ENCODE measurements at regions not wholly inside any gene's neighbourhood (a gene's known extent, or its start where the extent isn't known, plus 50 kb on each side); places are given as distances from the start of the nearest gene placed in this dataset.

- Histone ChIP-seq H3K4me3 (ENCODE audit: low read depth, low read length, poor library complexity, severe bottlenecking) (no peak overlapping the region), H4K20me1 (ENCODE audit: insufficient read depth, low read length) (no peaks in the 10 kb centered on the region), H3K27me3 (ENCODE audit: insufficient read depth, low read length) (no peaks in the 10 kb centered on the region), H2AFZ (ENCODE audit: low read length) (no peak overlapping the region), H3K27ac (ENCODE audit: low read depth, low read length, poor library complexity, severe bottlenecking) (no peak overlapping the region), H3K4me1 (ENCODE audit: insufficient read depth, low read length, severe bottlenecking) (peaks cover 49% of the 10 kb centered on the region), H3K36me3 (ENCODE audit: insufficient read depth, low read length) (no peaks in the 10 kb centered on the region), H3K9ac (ENCODE audit: low read length) (no peak overlapping the region), H3K9me2 (ENCODE audit: low read depth, low read length) (no peaks in the 10 kb centered on the region), H3F3A (ENCODE audit: insufficient read depth, low read length) (no peaks in the 10 kb centered on the region), H3K9me3 (ENCODE audit: low read length) (no peaks in the 10 kb centered on the region), H3K4me2 (ENCODE audit: low read length) (no peak overlapping the region), H3K79me2 (ENCODE audit: insufficient read depth, low read length) (no peaks in the 10 kb centered on the region)
- TF ChIP-seq EZH2 (IDR thresholded peaks at IDR 0.05; ENCODE audit: borderline replicate concordance, low read length) (no peak), CTCF (IDR thresholded peaks at IDR 0.05; ENCODE audit: low read length) (no peak)
Observed at GRCh38 chr1:234840253-234840652, 230.3 kb upstream of the IRF2BP2 start.

- H2AFZ ChIP-seq (ENCODE audit: low read length), result no peak overlapping the region
Observed at GRCh38 chr1:234839663-234840062, 229.7 kb upstream of the IRF2BP2 start.

GRCh38 chr1:234838820-234839219 lies 228.8 kb upstream of the IRF2BP2 start:
- Histone ChIP-seq H3K9me3 (ENCODE audit: low read length) (no peaks in the 10 kb centered on the region), H3K27ac (ENCODE audit: low read depth, low read length, poor library complexity, severe bottlenecking) (no peak overlapping the region), H3K27me3 (ENCODE audit: insufficient read depth, low read length) (no peaks in the 10 kb centered on the region; the same call in 1 of the 2 replicates), H3K4me3 (ENCODE audit: low read depth, low read length, poor library complexity, severe bottlenecking) (no peak overlapping the region), H3K4me2 (ENCODE audit: low read length) (no peak overlapping the region), H4K20me1 (ENCODE audit: insufficient read depth, low read length) (no peaks in the 10 kb centered on the region), H3F3A (ENCODE audit: insufficient read depth, low read length) (no peaks in the 10 kb centered on the region), H3K4me1 (ENCODE audit: insufficient read depth, low read length, severe bottlenecking) (peaks cover 35% of the 10 kb centered on the region), H3K79me2 (ENCODE audit: insufficient read depth, low read length) (no peaks in the 10 kb centered on the region), H3K9me2 (ENCODE audit: low read depth, low read length) (no peaks in the 10 kb centered on the region), H2AFZ (ENCODE audit: low read length) (no peak overlapping the region), H3K9ac (ENCODE audit: low read length) (no peak overlapping the region), H3K36me3 (ENCODE audit: insufficient read depth, low read length) (no peaks in the 10 kb centered on the region)
- TF ChIP-seq CTCF (IDR thresholded peaks at IDR 0.05; ENCODE audit: low read length), result no peak
- no peak for TF ChIP-seq EZH2 (IDR thresholded peaks at IDR 0.05; ENCODE audit: borderline replicate concordance, low read length)

More at GRCh38 chr1:234839663-234840062, 229.7 kb upstream of the IRF2BP2 start:
- Histone ChIP-seq H3K27me3 (ENCODE audit: insufficient read depth, low read length) (no peaks in the 10 kb centered on the region; the same call in 1 of the 2 replicates), H3K9ac (ENCODE audit: low read length) (no peak overlapping the region), H3K79me2 (ENCODE audit: insufficient read depth, low read length) (no peaks in the 10 kb centered on the region), H3K27ac (ENCODE audit: low read depth, low read length, poor library complexity, severe bottlenecking) (no peak overlapping the region), H3K36me3 (ENCODE audit: insufficient read depth, low read length) (no peaks in the 10 kb centered on the region), H3K4me1 (ENCODE audit: insufficient read depth, low read length, severe bottlenecking) (peaks cover 43% of the 10 kb centered on the region), H3K9me3 (ENCODE audit: low read length) (no peaks in the 10 kb centered on the region), H3K4me3 (ENCODE audit: low read depth, low read length, poor library complexity, severe bottlenecking) (no peak overlapping the region), H3K9me2 (ENCODE audit: low read depth, low read length) (no peaks in the 10 kb centered on the region), H4K20me1 (ENCODE audit: insufficient read depth, low read length) (no peaks in the 10 kb centered on the region), H3K4me2 (ENCODE audit: low read length) (no peak overlapping the region), H3F3A (ENCODE audit: insufficient read depth, low read length) (no peaks in the 10 kb centered on the region)
- no peak for TF ChIP-seq CTCF (IDR thresholded peaks at IDR 0.05; ENCODE audit: low read length)
- TF ChIP-seq EZH2 (IDR thresholded peaks at IDR 0.05; ENCODE audit: borderline replicate concordance, low read length), result no peak
